ENCODE measurements at regions not wholly inside any gene's neighbourhood (a gene's known extent, or its start where the extent isn't known, plus 50 kb on each side); places are given as distances from the start of the nearest gene placed in this dataset.

DNA sequence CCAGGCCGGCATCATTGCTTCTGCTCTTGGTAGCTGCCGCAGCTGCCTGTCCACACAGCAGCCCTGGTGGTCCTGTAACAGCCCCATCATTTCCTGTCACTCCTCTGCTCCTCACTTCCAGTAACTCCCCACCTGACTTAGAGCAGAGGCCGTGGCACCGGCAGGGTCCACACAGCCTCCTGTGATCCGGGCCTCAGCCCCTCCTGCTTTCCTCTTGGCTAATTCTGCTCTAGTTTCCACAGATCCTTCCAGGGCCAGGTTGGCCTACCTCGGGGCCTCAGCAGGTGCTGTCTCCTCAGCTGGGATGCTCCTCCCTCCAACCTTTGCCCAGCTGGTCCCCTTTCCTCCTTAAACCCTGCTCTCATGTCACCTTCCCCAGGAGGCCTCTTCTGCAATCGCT, 80.2 kb downstream of the FZD10 start:
- H2AFZ ChIP-seq (ENCODE audit: low read length), result no peak overlapping the region
- H3K23ac ChIP-seq (ENCODE audit: insufficient read length), result no peak overlapping the region
- no peaks in the 10 kb centered on the region for H3K4me1 ChIP-seq (replicated peaks in 1 of 4; ENCODE audit: control insufficient read depth in 3 of 4, insufficient read depth in 4 of 4, low read length in 3 of 4)
- peaks cover under 1% of the 10 kb centered on the region; the same call in 1 of the 2 replicates for H3K23me2 ChIP-seq (ENCODE audit: low read depth, low read length)
- no peak overlapping the region for H3K9ac ChIP-seq (replicated peaks in 1 of 4; ENCODE audit: extremely low read depth in 1 of 4, low read depth in 3 of 4, low read length in 3 of 4)
- H4K8ac ChIP-seq (ENCODE audit: extremely low read depth, insufficient read depth, low read length), result no peak overlapping the region
- H3K79me1 ChIP-seq (ENCODE audit: low read depth, low read length), result no peaks in the 10 kb centered on the region
- no peak overlapping the region for H2BK5ac ChIP-seq (ENCODE audit: low read depth, low read length)
- H3K4me3 ChIP-seq (ENCODE audit: extremely low read depth in 1 of 4, insufficient read depth in 2 of 4, low read depth in 3 of 4, low read length in 4 of 4), result no peak overlapping the region
- H3K4ac ChIP-seq (replicated peaks; ENCODE audit: insufficient read length, low read depth, low read length), result no peak overlapping the region
- H3K14ac ChIP-seq (ENCODE audit: insufficient read length), result no peak overlapping the region
- no peak overlapping the region for H4K91ac ChIP-seq (replicated peaks; ENCODE audit: insufficient read length, low read length)
- H3K36me3 ChIP-seq (ENCODE audit: control insufficient read depth in 2 of 4, insufficient read depth in 4 of 4, low read length in 3 of 4), result no peaks in the 10 kb centered on the region
- H3K27me3 ChIP-seq (replicated peaks in 1 of 4; ENCODE audit: control insufficient read depth in 3 of 4, extremely low read depth in 1 of 4, insufficient read depth in 3 of 4, low read length in 3 of 4), result peaks cover 0 to 4% (median 0%) of the 10 kb centered on the region in 4 experiments; a peak in 3 of 7 replicates
- H4K5ac ChIP-seq (ENCODE audit: insufficient read length, low read depth, low read length), result no peak overlapping the region
- CTCF ChIA-PET (ENCODE audit: partially characterized antibody), result interaction anchor here (0.7 to 0.8 kb wide), 2 partner anchors 24 to 653 kb away, joined by 3 read pairs; no protein-coding TSS in a partner anchor
- no peak overlapping the region for H2AK5ac ChIP-seq (ENCODE audit: low read depth, low read length)
- no peak for FAIRE-seq
- no peak overlapping the region for H2BK20ac ChIP-seq (ENCODE audit: low read length)
- H3K79me2 ChIP-seq (ENCODE audit: control insufficient read depth in 1 of 2, insufficient read depth in 2 of 2, low read length in 2 of 2), result no peaks in the 10 kb centered on the region
- 78% methylated on average over 7 of the region's 7 CpGs; no CpG with 5 or more reads in 1 of the 2 experiments for WGBS, 2 experiments (ENCODE audit: extremely low coverage in 1 of 2, insufficient coverage in 1 of 2, insufficient read length in 1 of 2, insufficient replicate concordance in 2 of 2, low coverage in 1 of 2, low lambda C conversion rate in 2 of 2, missing lambda C conversion rate in 1 of 2)
- H3K56ac ChIP-seq (replicated peaks; ENCODE audit: insufficient read length, low read depth, low read length), result no peak overlapping the region
- no peak overlapping the region for H2BK12ac ChIP-seq (ENCODE audit: low read depth, low read length)
- H3K18ac ChIP-seq (ENCODE audit: extremely low read depth, low read length), result no peak overlapping the region
- H4K20me1 ChIP-seq (replicated peaks in 1 of 2; ENCODE audit: control insufficient read depth in 1 of 2, insufficient read depth in 2 of 2, low read length in 2 of 2), result peaks cover 0 to under 1% of the 10 kb centered on the region in 2 experiments
- DNase-seq (ENCODE audit: low read depth in 1 of 2, low spot score in 2 of 2), result no peak
- H3K27ac ChIP-seq (ENCODE audit: low read depth, low read length), result no peak overlapping the region
- POLR2A ChIA-PET (ENCODE audit: partially characterized antibody), result no interaction called here
- H3K4me2 ChIP-seq (ENCODE audit: insufficient read depth in 1 of 2, low read depth in 2 of 2, low read length in 2 of 2), result no peak overlapping the region
- H3K9me3 ChIP-seq (ENCODE audit: insufficient read depth in 2 of 2, low read depth in 1 of 2, low read length in 1 of 2), result no peaks in the 10 kb centered on the region
- H2BK120ac ChIP-seq (replicated peaks; ENCODE audit: low read depth, low read length), result no peak overlapping the region
- H2BK15ac ChIP-seq (ENCODE audit: low read length), result no peak overlapping the region
- TF ChIP-seq ZNF274 (IDR thresholded peaks at IDR 0.05; ENCODE audit: borderline replicate concordance, extremely low read depth, low read length) (no peak), RAD21 (IDR thresholded peaks at IDR 0.05 in 1 of 2, conservative IDR thresholded peaks at IDR 0.05 in 1 of 2; ENCODE audit: low read depth in 2 of 2, low read length in 2 of 2) (no peak), FOSL1 (IDR thresholded peaks at IDR 0.05; ENCODE audit: insufficient read depth, low read depth, low read length) (no peak), KDM4A (IDR thresholded peaks at IDR 0.05; ENCODE audit: low read depth, low read length, severe bottlenecking) (no peak), NRF1 (IDR thresholded peaks at IDR 0.05; ENCODE audit: low read depth, low read length) (no peak), HDAC6 (IDR thresholded peaks at IDR 0.05; ENCODE audit: low read depth, low read length) (no peak), PHF8 (conservative IDR thresholded peaks at IDR 0.05; ENCODE audit: low read depth, low read length) (no peak), CBX8 (IDR thresholded peaks at IDR 0.05; ENCODE audit: borderline replicate concordance, low read depth, low read length) (no peak), ASH2L (IDR thresholded peaks at IDR 0.05; ENCODE audit: low read length) (no peak)
- TF ChIP-seq, protein P1, sequence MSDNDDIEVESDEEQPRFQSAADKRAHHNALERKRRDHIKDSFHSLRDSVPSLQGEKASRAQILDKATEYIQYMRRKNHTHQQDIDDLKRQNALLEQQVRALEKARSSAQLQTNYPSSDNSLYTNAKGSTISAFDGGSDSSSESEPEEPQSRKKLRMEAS (IDR thresholded peaks at IDR 0.05), result no peak
- TF ChIP-seq, protein P2, sequence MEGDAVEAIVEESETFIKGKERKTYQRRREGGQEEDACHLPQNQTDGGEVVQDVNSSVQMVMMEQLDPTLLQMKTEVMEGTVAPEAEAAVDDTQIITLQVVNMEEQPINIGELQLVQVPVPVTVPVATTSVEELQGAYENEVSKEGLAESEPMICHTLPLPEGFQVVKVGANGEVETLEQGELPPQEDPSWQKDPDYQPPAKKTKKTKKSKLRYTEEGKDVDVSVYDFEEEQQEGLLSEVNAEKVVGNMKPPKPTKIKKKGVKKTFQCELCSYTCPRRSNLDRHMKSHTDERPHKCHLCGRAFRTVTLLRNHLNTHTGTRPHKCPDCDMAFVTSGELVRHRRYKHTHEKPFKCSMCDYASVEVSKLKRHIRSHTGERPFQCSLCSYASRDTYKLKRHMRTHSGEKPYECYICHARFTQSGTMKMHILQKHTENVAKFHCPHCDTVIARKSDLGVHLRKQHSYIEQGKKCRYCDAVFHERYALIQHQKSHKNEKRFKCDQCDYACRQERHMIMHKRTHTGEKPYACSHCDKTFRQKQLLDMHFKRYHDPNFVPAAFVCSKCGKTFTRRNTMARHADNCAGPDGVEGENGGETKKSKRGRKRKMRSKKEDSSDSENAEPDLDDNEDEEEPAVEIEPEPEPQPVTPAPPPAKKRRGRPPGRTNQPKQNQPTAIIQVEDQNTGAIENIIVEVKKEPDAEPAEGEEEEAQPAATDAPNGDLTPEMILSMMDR (IDR thresholded peaks at IDR 0.05; ENCODE audit: control extremely low read depth in 1 of 3, insufficient read depth in 1 of 3, low read depth in 1 of 3, low read length in 3 of 3), result no peak

Data from H1 (cell line).